ENCODE measurements at regions not wholly inside any gene's neighbourhood (a gene's known extent, or its start where the extent isn't known, plus 50 kb on each side); places are given as distances from the start of the nearest gene placed in this dataset.

DNA sequence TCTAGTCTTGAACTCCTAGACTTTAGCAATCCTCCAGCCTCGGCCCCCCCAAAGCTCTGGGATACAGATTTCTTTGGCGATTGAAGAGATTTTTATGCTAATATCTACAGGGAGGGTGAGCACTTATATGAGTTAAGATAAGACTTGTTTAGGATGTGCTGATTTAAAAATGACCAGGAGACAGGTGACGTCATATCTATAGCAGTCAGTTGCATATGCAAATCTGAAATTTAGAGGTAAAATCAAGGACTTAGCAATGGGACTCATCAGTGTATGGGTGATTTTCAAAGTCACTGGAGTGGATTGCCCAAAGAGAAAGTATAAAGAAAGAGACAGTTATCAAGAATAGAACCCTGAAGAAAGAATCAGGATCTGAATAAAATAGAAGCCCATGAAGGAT, 394.5 kb downstream of the ADGRL2 start:
- no peak overlapping the region for H3K4me3 ChIP-seq (ENCODE audit: low read depth, low read length)

GRCh38 chr1:82185084-82185483, 384.4 kb downstream of the ADGRL2 start:
- H3K4me3 ChIP-seq (ENCODE audit: low read depth, low read length) = no peak overlapping the region

DNA sequence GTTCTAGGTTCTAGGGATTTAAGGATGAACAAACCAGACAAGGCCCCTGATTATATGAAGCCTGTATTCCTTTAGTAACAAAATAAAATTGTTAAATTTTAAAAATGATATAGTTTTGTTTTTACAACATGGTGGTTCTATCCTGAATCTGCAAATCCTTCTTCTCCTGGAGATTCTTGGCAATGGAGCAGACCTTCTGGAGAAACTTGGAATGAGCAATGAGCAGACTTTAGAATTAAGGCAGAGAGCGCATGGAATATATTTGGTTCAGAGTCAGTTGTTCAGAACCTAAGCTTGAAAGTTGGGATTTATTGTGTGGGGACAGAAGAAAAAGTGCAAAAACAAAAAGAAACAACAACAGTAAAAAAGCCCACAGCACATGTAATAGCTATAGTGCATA, 381.1 kb downstream of the ADGRL2 start:
- H3K4me3 ChIP-seq (ENCODE audit: low read depth, low read length) = no peak overlapping the region

GRCh38 chr1:82179131-82179530, 378.4 kb downstream of the ADGRL2 start:
- no peak overlapping the region for H3K4me3 ChIP-seq (ENCODE audit: low read depth, low read length)

GRCh38 chr1:82177192-82177591, 376.5 kb downstream of the ADGRL2 start:
- no peak overlapping the region for H3K4me3 ChIP-seq (ENCODE audit: low read depth, low read length)

GRCh38 chr1:82171955-82172354, 371.2 kb downstream of the ADGRL2 start:
- H3K4me3 ChIP-seq (ENCODE audit: low read depth, low read length) = no peak overlapping the region

DNA sequence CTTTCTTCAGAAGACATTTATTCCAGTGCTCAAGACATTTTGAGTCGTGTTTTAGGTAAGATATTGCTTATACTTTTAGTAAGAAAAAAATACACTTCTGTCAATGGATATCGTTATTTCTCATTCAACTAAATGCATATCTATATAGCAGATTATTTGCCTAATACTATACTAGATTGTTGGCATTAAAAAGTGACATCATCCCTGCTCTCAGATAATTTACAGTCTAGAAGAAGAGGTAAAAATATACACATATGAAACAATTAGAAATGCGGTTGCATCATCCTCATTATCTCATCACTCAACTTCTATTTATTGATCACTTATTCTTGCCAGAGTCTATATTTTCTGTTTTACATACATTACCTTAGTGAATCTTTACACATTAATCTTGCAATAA, 367.7 kb downstream of the ADGRL2 start:
- no peak overlapping the region for H3K4me3 ChIP-seq (ENCODE audit: low read depth, low read length)

DNA sequence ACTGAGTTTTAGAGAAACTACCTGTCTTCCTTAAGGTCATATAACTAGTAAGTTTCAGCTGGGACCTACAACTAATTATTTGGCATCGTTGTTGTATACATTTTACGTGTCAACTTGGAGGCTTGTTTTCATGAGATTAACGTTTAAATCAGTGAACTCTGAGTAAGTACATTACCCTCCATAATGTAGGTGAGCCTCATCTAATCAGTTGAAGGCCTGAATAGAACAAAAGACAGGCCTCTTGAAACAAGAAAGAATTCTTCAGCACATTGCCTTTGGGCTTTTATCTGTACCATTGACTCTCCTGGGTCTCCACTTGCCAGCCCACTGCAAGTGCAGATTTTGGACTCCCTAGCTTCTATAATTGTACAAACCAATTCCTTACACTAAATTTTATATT, 364.6 kb downstream of the ADGRL2 start:
- no peak overlapping the region for H3K4me3 ChIP-seq (ENCODE audit: low read depth, low read length)

GRCh38 chr1:82162486-82163420, 362.0 kb downstream of the ADGRL2 start:
- H3K4me3 ChIP-seq (ENCODE audit: low read depth, low read length) = no peak overlapping the region

DNA sequence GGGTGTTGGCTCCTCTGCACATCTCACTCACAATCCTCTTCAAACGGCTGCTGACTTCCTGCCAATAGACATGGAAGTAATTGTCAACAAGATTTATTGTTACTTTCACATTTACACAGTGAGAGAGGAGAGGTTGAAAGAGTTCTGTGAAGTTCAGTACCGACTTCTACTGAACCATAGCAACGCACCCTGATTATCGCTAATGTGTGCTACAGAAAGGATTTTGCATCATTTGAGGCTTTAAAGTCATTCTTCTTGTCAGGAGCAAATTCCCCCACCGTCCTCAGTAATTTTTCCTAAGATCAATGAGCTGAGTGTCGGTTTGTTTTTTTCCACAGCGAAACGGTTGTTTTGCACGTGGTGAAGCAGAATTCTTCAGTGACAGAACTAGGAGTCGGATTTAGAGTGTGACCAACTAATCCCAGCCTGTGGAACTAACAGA, 361.0 kb downstream of the ADGRL2 start:
- no peak overlapping the region for H3K4me3 ChIP-seq (ENCODE audit: low read depth, low read length)

DNA sequence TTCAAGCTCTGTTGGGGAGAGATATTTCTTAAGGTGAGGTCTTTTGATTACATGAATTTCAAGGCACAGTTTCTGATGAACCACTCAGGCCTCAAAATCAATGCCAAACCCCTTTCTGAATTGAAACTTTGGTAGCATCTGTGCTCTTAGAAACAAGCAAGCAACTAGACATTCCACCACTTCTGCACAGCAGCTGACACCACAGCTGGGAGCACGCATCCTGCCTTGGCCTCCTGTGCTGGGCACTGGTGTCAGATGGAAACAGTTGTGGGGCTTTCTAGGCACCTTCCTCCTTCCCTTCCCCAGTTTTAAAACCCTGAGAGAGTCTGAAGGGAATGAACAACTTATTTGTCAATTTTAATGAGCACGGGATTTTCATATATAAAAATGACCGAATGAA, 360.2 kb downstream of the ADGRL2 start:
- no peak overlapping the region for H3K4me3 ChIP-seq (ENCODE audit: low read depth, low read length)

DNA sequence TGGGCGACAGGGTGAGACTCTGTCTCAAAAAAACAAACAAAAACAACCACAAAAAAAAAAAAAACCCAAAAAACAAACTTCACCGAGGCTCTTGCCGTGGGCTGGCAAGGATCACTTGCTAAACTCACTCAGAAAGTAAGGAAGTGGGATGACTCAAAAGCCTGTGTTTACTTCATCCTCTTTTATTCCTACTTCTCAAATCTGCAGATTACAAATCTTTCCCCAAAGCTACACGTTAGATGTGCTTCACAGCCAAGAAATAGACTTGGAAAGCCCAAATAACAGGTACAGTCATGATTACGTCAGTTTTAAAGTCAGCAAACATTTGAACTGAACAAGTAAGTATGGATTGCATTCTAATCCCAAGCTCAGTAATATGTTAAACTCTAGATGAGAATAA, 359.3 kb downstream of the ADGRL2 start:
- no peak overlapping the region for H3K4me3 ChIP-seq (ENCODE audit: low read depth, low read length)

- no peak overlapping the region for H3K4me3 ChIP-seq (ENCODE audit: low read depth, low read length)
These were observed 358.2 kb downstream of the ADGRL2 start for GRCh38 chr1:82158981-82159380.

GRCh38 chr1:82154219-82154970, 353.7 kb downstream of the ADGRL2 start:
- H3K4me3 ChIP-seq (ENCODE audit: low read depth, low read length) = no peak overlapping the region

DNA sequence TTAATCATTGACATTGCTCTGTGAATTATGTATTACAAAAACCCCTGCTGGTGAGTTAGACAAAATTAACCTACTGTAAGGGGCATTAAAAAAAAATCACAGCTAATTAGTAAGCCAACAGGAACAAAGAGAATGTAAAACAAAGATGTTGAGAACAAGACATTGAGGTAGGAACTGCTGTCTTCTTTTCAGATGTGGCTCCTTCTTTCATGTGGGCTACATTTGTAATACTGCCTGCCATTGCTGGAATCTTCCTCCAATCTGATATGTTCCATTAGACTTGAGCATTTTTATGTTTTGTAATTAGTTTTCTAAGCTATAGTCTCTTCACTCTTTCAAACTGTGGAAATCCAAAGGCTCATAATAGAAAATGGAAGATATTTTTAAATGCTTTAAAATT, 353.0 kb downstream of the ADGRL2 start:
- H3K4me3 ChIP-seq (ENCODE audit: low read depth, low read length) = no peak overlapping the region

DNA sequence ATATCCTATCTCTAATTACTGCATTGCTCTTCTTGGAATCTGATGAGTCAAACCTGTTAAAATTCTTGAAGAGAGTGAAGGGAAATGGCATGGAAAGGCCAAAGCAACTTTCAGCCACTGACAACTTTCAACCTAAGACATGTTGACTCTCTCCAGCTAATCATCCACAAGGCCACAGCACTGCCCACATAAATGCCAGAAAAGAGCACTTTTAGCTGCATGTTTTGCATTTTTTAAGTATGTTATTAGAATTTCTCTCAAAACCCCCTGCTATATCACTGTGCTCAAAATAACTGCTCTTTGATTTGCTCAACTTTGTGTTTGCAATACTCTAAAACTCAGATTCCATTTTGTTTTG, 352.5 kb downstream of the ADGRL2 start:
- no peak overlapping the region for H3K4me3 ChIP-seq (ENCODE audit: low read depth, low read length)

DNA sequence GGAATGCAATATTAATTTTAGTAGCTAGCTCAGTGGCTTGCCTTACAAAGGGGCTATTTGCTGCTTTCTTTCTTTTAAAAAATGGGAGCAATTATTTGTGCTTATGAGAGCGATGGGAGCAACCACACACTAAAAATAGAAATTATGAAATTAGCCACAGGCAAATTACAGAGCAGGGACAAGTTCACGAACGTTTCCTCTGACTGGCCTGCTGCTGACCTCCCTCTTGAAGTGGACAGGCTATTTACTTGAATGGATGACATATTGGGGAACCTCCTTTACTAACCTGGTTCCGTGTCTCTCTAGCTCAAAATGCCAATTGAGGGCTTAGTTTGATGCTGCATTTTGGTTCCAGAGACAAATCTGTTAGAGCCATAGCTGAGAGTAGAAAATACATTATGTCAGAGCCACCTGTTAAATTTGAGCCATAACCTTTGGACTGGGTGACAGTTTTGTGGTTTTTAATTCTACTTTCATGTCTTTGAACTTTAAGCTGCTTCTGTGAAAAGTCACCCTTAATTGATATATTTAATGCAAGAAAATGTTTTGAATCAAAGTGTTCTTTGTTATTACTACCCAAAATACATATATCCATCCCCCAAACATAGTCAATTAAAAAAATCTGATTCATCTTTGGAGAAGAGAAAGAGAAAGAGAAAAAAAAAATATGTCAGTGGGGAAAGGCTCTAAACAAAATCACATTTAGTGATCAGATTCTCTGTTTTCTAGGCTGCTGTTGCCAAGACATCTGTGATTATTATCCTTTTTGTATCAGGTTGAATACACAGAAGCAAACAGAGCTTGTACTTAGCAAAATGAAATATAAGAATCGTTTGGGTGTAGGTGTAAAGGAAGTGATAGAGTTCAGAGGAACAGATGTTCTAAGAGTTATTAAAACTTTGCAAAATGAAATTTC, 351.9 kb downstream of the ADGRL2 start:
- H3K4me3 ChIP-seq (ENCODE audit: low read depth, low read length) = no peak overlapping the region

- no peak overlapping the region for H3K4me3 ChIP-seq (ENCODE audit: low read depth, low read length)
These were observed 344.9 kb downstream of the ADGRL2 start for GRCh38 chr1:82145656-82146055.

DNA sequence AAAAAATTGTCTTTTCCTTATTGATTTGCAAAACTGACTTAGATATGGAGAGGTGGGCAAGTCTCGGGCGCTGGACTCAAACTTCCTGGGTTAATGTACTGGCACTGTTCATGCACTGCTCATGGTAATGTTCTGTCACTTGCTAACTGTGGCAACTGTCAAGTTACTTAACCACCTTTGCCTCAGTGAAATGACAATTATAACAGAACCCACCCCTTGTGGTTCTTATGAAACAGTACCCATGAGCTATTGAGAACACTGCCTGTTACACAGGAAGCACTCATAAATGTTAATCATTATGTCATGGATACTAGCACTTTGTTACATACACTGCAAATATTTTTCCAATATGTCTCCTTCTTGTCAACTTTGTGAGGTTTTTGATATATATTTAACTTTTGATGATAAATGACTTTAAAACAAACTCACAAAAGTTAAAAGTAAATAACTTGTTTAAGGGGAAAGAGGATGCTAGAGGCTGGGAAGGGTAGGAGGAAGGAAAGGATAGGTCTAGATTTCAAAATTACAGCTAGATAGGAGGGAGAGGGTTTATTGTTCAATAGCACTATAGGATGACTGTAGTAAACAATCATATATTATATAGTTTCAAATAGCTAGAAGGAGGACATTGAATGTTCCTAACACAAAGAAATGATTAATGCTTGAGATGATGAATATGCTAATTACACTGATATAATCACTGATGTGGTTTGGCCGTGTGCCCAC, 342.5 kb downstream of the ADGRL2 start:
- no peak overlapping the region for H3K4me3 ChIP-seq (ENCODE audit: low read depth, low read length)

GRCh38 chr1:82141390-82141789, 340.7 kb downstream of the ADGRL2 start:
- H3K4me3 ChIP-seq (ENCODE audit: low read depth, low read length) = no peak overlapping the region
